ENCODE measurements at regions not wholly inside any gene's neighbourhood (a gene's known extent, or its start where the extent isn't known, plus 50 kb on each side); places are given as distances from the start of the nearest gene placed in this dataset.

DNA sequence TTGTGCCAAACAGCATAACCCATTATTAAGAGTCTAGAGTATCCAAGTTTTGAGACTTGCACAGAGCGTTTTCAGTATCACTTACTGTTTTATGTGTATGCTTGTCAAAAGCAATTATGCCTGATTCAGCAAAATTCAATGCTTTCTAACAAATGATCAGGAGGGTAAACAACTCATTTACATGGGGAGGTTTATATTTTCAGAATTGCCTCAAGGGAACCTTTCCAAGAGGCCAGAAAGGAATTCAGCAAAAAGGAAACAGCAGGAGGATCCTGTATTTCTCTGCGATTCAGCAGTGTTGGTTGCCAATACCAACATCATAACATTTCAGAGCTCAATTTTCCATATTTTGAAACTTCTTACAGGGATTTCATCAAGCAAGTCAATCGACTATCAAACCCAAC lies 69.3 kb upstream of the DAB2 start:
- peak overlapping the region; percentile 17 for H3K4me3 ChIP-seq

DNA sequence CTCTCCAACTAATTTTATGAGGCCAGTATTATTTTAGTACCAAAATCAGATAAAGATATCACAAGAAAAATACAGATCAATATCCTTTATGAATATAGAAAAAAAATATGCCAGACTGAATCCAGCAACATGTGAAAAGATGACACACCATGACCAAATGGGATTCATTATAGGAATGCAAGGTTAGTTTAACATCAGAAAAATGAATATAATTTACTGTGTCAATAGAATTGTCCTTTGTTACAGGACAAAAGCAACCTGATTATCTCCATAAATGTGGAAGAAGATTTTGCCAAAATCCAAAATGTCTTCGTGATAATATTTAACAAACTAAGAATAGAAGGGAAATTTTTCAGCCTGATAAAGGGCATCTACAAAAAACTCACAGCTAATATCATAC lies 66.4 kb upstream of the DAB2 start:
- no peak overlapping the region for H3K27ac ChIP-seq
- TF ChIP-seq CTCF (IDR thresholded peaks at IDR 0.05): no peak
- DNase-seq (ENCODE audit: low spot score): no peak
- H3K4me3 ChIP-seq: no peak overlapping the region

More for the DNA sequence above, 69.3 kb upstream of the DAB2 start:
- H3K27ac ChIP-seq: peak overlapping the region; percentile 31 to 63
- no peak for TF ChIP-seq CTCF (IDR thresholded peaks at IDR 0.05)
- no peak for DNase-seq (ENCODE audit: low spot score)

- H3K27ac ChIP-seq: no peak overlapping the region
Measured at GRCh38 chr5:39489263-39489662, 64.5 kb upstream of the DAB2 start.

DNA sequence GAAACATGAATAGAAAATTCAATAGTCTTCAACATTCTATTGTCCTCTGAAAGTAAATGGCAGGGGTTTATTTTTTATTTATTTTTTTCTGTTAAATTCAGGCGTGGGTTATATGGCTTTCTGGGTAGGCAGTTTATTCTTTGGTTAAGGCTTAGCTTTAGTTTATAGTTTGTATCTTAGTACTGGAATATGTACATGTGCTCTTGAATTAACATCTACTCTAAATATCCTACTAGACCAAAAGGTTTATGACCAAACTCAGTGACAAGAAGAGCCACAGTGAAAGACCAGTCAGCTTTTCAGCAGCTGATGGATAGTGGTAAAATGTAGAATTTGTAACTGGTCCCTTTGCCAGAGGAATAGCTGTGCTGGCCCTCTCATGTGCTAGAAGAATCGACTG lies 62.0 kb upstream of the DAB2 start:
- no peak overlapping the region for H3K4me3 ChIP-seq
- TF ChIP-seq CTCF (IDR thresholded peaks at IDR 0.05): no peak
- DNase-seq (ENCODE audit: low spot score): no peak
- H3K27ac ChIP-seq: no peak overlapping the region

More at GRCh38 chr5:39489263-39489662, 64.5 kb upstream of the DAB2 start:
- no peak for TF ChIP-seq CTCF (IDR thresholded peaks at IDR 0.05)
- H3K4me3 ChIP-seq: no peak overlapping the region
- no peak for DNase-seq (ENCODE audit: low spot score)

DNA sequence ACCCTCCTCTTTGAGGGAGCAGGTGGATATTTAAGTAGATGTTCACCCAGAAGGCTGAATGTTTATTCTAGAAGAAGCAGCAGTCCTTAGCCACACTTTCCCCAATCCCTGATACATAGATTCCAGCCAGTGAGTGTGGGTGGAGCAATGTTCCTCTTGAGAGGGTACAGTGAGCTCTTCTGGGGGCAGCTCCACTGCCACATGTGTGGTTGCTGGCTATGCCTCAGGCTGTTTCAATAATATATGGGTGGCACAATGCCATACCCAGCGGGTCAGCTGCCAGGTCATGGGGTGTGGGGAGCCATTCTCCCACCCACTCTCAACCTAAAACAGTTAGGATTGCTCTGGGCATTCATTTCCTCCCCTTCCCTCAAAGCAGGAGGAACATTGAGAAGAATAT lies 61.6 kb upstream of the DAB2 start:
- no peak for DNase-seq (ENCODE audit: low spot score)
- no peak for TF ChIP-seq CTCF (IDR thresholded peaks at IDR 0.05)
- no peak overlapping the region for H3K27ac ChIP-seq
- H3K4me3 ChIP-seq: no peak overlapping the region

DNA sequence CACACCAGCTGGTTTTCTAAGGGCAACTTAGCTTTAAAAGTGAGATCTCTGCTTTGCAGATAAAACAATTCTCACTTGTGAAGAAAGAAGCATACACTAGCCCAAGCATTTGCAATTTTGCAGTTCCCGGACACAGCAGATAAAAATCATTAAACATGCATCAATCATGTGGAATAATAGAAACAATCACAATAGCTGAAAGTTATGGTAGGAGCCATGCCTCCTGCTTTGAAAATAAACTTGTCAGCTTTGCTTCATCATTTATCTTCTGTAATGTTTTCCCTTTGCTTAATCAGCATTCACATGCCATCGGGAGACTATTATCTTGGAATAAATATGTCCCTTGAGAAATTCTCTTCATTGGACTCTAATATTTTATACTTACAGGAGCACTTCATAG lies 60.3 kb upstream of the DAB2 start:
- Histone ChIP-seq H3K27ac (no peak overlapping the region), H3K4me3 (no peak overlapping the region)
- DNase-seq (ENCODE audit: low spot score): no peak
- TF ChIP-seq CTCF (IDR thresholded peaks at IDR 0.05): no peak

DNA sequence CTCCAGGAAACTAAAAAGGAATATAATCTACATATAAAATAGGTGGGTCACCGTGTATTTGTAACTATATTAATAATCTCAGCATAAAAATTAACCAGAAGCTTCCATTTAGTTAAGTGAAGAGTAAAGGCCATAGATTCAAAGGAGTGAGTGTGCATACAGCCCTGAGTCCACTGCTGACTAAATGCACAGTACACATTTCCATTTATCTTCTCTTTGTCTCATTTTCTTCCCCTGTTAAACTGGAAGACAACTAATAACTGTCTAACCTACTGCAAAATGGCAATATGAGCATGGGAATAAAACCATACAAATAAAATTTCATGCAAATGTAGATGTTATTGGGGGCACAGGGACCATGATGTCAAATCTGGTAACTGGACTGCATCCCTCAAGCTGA lies 59.9 kb upstream of the DAB2 start:
- no peak overlapping the region for H3K4me3 ChIP-seq
- no peak for DNase-seq (ENCODE audit: low spot score)

More for the DNA sequence above, 59.9 kb upstream of the DAB2 start:
- H3K27ac ChIP-seq: no peak overlapping the region
- no peak for TF ChIP-seq CTCF (IDR thresholded peaks at IDR 0.05)

All from coronary artery (tissue), 2 donors.